ENCODE measurements at regions not wholly inside any gene's neighbourhood (a gene's known extent, or its start where the extent isn't known, plus 50 kb on each side); places are given as distances from the start of the nearest gene placed in this dataset.

- intact Hi-C loops (cut with micrococcal nuclease) = no loop called here
- Mint-ChIP-seq H3K4me1 (ENCODE audit: insufficient read depth, unreplicated experiment) (peaks cover 5% of the 10 kb centered on the region), H3K27me3 (ENCODE audit: insufficient read depth, unreplicated experiment) (no peaks in the 10 kb centered on the region), H3K9me3 (ENCODE audit: unreplicated experiment) (no peaks in the 10 kb centered on the region), H3K27ac (ENCODE audit: low read depth, unreplicated experiment) (no peak overlapping the region), H3K36me3 (ENCODE audit: insufficient read depth, unreplicated experiment) (no peaks in the 10 kb centered on the region), H3K4me3 (ENCODE audit: unreplicated experiment) (no peak overlapping the region)
- TF ChIP-seq, protein P1, sequence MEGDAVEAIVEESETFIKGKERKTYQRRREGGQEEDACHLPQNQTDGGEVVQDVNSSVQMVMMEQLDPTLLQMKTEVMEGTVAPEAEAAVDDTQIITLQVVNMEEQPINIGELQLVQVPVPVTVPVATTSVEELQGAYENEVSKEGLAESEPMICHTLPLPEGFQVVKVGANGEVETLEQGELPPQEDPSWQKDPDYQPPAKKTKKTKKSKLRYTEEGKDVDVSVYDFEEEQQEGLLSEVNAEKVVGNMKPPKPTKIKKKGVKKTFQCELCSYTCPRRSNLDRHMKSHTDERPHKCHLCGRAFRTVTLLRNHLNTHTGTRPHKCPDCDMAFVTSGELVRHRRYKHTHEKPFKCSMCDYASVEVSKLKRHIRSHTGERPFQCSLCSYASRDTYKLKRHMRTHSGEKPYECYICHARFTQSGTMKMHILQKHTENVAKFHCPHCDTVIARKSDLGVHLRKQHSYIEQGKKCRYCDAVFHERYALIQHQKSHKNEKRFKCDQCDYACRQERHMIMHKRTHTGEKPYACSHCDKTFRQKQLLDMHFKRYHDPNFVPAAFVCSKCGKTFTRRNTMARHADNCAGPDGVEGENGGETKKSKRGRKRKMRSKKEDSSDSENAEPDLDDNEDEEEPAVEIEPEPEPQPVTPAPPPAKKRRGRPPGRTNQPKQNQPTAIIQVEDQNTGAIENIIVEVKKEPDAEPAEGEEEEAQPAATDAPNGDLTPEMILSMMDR (IDR thresholded peaks at IDR 0.05; ENCODE audit: unreplicated experiment) = no peak
- CTCF ChIA-PET = no interaction called here
- POLR2A ChIA-PET = no interaction called here
- DNase-seq (ENCODE audit: unreplicated experiment) = no peak
- BruUV-seq (replicated peaks) = no TSS peak
Measured at GRCh38 chr18:28287146-28287545, 110.2 kb upstream of the CDH2 start.

DNA sequence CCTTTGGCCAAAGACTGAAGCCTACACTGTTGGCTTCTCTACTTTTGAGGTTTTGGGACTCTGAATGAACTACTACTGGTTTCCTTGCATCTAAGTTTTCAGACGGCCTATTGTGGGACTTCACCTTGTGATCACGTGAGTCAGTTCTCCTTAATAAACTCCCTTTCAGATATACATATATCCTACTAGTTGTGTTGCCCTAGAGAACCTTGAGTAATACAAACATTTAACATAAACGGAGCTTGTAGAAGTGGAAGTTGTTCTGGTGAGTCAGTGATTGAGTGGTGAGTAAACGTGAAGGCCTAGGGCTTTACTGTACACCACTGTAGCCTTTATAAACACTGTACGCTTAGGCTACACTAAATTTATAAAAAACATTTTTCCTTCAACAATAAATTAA, 107.2 kb upstream of the CDH2 start:
- Mint-ChIP-seq H3K4me3 (ENCODE audit: unreplicated experiment) (no peak overlapping the region), H3K27me3 (ENCODE audit: insufficient read depth, unreplicated experiment) (no peaks in the 10 kb centered on the region), H3K4me1 (ENCODE audit: insufficient read depth, unreplicated experiment) (peaks cover 5% of the 10 kb centered on the region), H3K36me3 (ENCODE audit: insufficient read depth, unreplicated experiment) (no peaks in the 10 kb centered on the region), H3K9me3 (ENCODE audit: unreplicated experiment) (no peaks in the 10 kb centered on the region), H3K27ac (ENCODE audit: low read depth, unreplicated experiment) (peak overlapping the region; percentile 58)
- TF ChIP-seq, protein P1 (IDR thresholded peaks at IDR 0.05; ENCODE audit: unreplicated experiment) = no peak
- DNase-seq (ENCODE audit: unreplicated experiment) = peak; percentile 48
- intact Hi-C loops (cut with micrococcal nuclease) = no loop called here
- ChIA-PET POLR2A (interaction anchor here (0.5 to 0.6 kb wide), 2 partner anchors 127 to 483 kb away, joined by 3 read pairs; no protein-coding TSS in a partner anchor), CTCF (interaction anchor here (0.6 to 1.2 kb wide), 2 partner anchors 12 to 736 kb away, joined by 3 read pairs; no protein-coding TSS in a partner anchor)
- no TSS peak for BruUV-seq (replicated peaks)

DNA sequence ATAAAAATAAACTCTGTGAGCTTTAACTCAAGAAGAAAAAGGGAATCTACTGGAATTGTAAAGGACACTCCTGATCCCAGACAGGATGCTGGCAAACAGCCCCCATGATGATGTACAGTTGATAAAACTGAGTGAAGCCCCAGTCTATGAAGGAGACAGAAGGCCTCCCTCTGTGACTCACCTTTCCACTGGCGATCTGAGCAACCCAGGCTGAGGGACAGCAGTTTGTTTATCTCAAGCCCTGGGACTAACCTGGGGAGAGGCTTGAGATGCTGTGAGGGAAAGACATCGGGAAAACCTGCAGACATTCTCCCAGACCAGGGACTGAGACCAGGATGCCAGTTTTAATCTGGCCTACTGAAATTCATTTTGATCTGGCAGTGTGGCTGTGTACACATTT, 104.5 kb upstream of the CDH2 start:
- no peak for DNase-seq (ENCODE audit: unreplicated experiment)
- TF ChIP-seq, protein P1 (IDR thresholded peaks at IDR 0.05; ENCODE audit: unreplicated experiment) = no peak
- Mint-ChIP-seq H3K4me3 (ENCODE audit: unreplicated experiment) (no peak overlapping the region), H3K9me3 (ENCODE audit: unreplicated experiment) (no peaks in the 10 kb centered on the region), H3K4me1 (ENCODE audit: insufficient read depth, unreplicated experiment) (peaks cover 5% of the 10 kb centered on the region), H3K27ac (ENCODE audit: low read depth, unreplicated experiment) (no peak overlapping the region), H3K36me3 (ENCODE audit: insufficient read depth, unreplicated experiment) (no peaks in the 10 kb centered on the region), H3K27me3 (ENCODE audit: insufficient read depth, unreplicated experiment) (no peaks in the 10 kb centered on the region)
- no TSS peak for BruUV-seq (replicated peaks)
- intact Hi-C loops (cut with micrococcal nuclease) = no loop called here
- ChIA-PET CTCF (no interaction called here), POLR2A (no interaction called here)

DNA sequence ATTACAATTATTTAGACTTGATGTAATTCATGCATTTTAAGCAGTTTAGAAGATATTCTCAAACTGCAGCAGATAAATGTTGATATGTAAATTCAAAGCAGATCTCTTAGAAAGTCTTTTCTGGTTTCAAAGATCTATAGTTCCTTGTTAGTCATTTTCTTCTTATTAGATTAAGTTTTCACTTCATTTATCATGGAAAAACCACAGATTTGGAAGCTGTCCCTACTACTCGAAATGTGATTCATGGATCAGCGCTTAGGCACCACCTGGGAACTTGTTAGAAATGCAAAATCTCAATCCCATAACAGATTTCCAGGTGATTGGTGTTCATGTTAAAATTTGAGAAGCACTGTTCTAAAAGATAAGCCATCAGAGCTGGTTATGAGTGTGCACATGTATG, 92.8 kb upstream of the CDH2 start:
- Mint-ChIP-seq H3K36me3 (ENCODE audit: insufficient read depth, unreplicated experiment) (no peaks in the 10 kb centered on the region), H3K4me1 (ENCODE audit: insufficient read depth, unreplicated experiment) (no peaks in the 10 kb centered on the region), H3K9me3 (ENCODE audit: unreplicated experiment) (peaks cover 13% of the 10 kb centered on the region), H3K27me3 (ENCODE audit: insufficient read depth, unreplicated experiment) (no peaks in the 10 kb centered on the region), H3K4me3 (ENCODE audit: unreplicated experiment) (no peak overlapping the region), H3K27ac (ENCODE audit: low read depth, unreplicated experiment) (no peak overlapping the region)
- intact Hi-C loops (cut with micrococcal nuclease) = no loop called here
- ChIA-PET POLR2A (no interaction called here), CTCF (no interaction called here)
- TF ChIP-seq, protein P1 (IDR thresholded peaks at IDR 0.05; ENCODE audit: unreplicated experiment) = no peak
- DNase-seq (ENCODE audit: unreplicated experiment) = no peak
- no TSS peak for BruUV-seq (replicated peaks)

Measured in MCF 10A (cell line).